Endothelial cell of umbilical vein (primary cell): ENCODE measurements at regions not wholly inside any gene's neighbourhood (a gene's known extent, or its start where the extent isn't known, plus 50 kb on each side); places are given as distances from the start of the nearest gene placed in this dataset.

Experiments
- BruUV-seq: library from RNA; stranded (reverse); fragments of 400-500 nt; replicated peaks from 2 replicates; lab custom pipeline; 2021; lab: Mats Ljungman, UMichigan
- CTCF ChIA-PET: fragments of 300-600, 350-600 bp; sonication (Branson Sonifier 250); formaldehyde crosslinking; loops from one replicate; lab custom pipeline; 2021; ENCODE audit warnings: antibody characterized with exemption, inconsistent platforms; lab: Charles Lee
- POLR2A ChIA-PET: fragments of 300-600, 350-600 bp; sonication (Branson Sonifier 250); formaldehyde crosslinking; loops from one replicate; lab custom pipeline; 2021; ENCODE audit warnings: antibody characterized with exemption, inconsistent platforms; lab: Charles Lee
- DNase-seq: peaks from one replicate; pipeline ENCODE4 v3.0.0-alpha.2; 2011; ENCODE audit warnings: low read depth, low spot score
- FAIRE-seq: peaks from 2 replicates; lab custom pipeline; 2011; peaks lifted over from hg19 to GRCh38; lab: Jason Lieb, UNC
- H2AFZ ChIP-seq: 2 replicates; pipeline ENCODE4 v1.6.0; 2012; ENCODE audit warnings: low read depth, low read length, control low read depth, inconsistent platforms
- H3K27ac ChIP-seq: 2 replicates; pipeline ENCODE4 v1.5.1; 2011; ENCODE audit warnings: low read depth, mild to moderate bottlenecking, control low read depth, low read length, moderate library complexity; ENCODE audit not compliant: insufficient read depth
- H3K27me3 ChIP-seq, 2 experiments: 2 replicates each; pipeline versions ENCODE4 v1.6.0 to v1.6.1; 2011; ENCODE audit warnings: low read length in 2 of 2, mixed read lengths in 1 of 2; ENCODE audit not compliant: control insufficient read depth in 2 of 2, insufficient read depth in 2 of 2
- H3K36me3 ChIP-seq, 2 experiments: 2 replicates in 1 of 2; 3 replicates in 1 of 2; pipeline ENCODE4 v1.5.1; 2011; ENCODE audit warnings: low read length in 2 of 2, mild to moderate bottlenecking in 1 of 2, moderate library complexity in 1 of 2; ENCODE audit not compliant: control insufficient read depth in 2 of 2, insufficient read depth in 2 of 2; ENCODE audit errors: extremely low read depth in 1 of 2
- H3K4me1 ChIP-seq: 3 replicates; pipeline ENCODE4 v1.5.1; 2011; ENCODE audit warnings: mild to moderate bottlenecking, low read length; ENCODE audit not compliant: control insufficient read depth, insufficient read depth; ENCODE audit errors: extremely low read depth
- H3K4me2 ChIP-seq: 2 replicates; pipeline ENCODE4 v1.6.1; 2011; ENCODE audit warnings: low read length, control low read depth, mixed read lengths; ENCODE audit not compliant: insufficient read depth
- H3K4me3 ChIP-seq, 3 experiments: fragments of 200-600 bp in 1 of 3; sonication (generic), shearing (Covaris generic) in 1 of 3; replicated peaks in 1 of 3; 2 replicates each; pipeline ENCODE4 v1.5.1; 2011 to 2016; ENCODE audit warnings: control low read depth in 3 of 3, low read length in 3 of 3, mild to moderate bottlenecking in 2 of 3, inconsistent platforms in 1 of 3, low read depth in 1 of 3, moderate library complexity in 1 of 3; ENCODE audit not compliant: insufficient read depth in 1 of 3
- H3K79me2 ChIP-seq: 2 replicates; pipeline ENCODE4 v1.6.0; 2012; ENCODE audit warnings: low read length, inconsistent platforms; ENCODE audit not compliant: control insufficient read depth, insufficient read depth
- H3K9ac ChIP-seq: replicated peaks from 2 replicates; pipeline ENCODE3; 2011; ENCODE audit warnings: low read length, control low read depth; ENCODE audit not compliant: insufficient read depth; ENCODE audit errors: extremely low read depth
- H3K9me1 ChIP-seq: replicated peaks from 3 replicates; pipeline ENCODE4 v1.6.0; 2011; ENCODE audit warnings: mild to moderate bottlenecking, low read length; ENCODE audit not compliant: control insufficient read depth, insufficient read depth; ENCODE audit errors: extremely low read depth
- H3K9me3 ChIP-seq: replicated peaks from 2 replicates; pipeline ENCODE4 v1.5.1; 2012; ENCODE audit warnings: low read length, inconsistent platforms; ENCODE audit not compliant: control insufficient read depth, insufficient read depth
- H4K20me1 ChIP-seq: replicated peaks from 2 replicates; pipeline ENCODE3; 2011; ENCODE audit warnings: mild to moderate bottlenecking, low read length; ENCODE audit not compliant: control insufficient read depth, insufficient read depth; ENCODE audit errors: extremely low read depth
- CTCF ChIP-seq, 2 donors: IDR thresholded peaks; 1 replicate in 1 of 2; 2 replicates in 1 of 2; pipeline ENCODE4 v1.5.1; 2011; ENCODE audit warnings: low read length in 2 of 2, mild to moderate bottlenecking in 2 of 2, moderate library complexity in 2 of 2, control low read depth in 1 of 2, inconsistent platforms in 1 of 2, low read depth in 1 of 2; ENCODE audit not compliant: insufficient read depth in 1 of 2; ENCODE audit errors: extremely low read depth in 1 of 2
- EZH2 ChIP-seq: IDR thresholded peaks from 2 replicates; pipeline ENCODE4 v1.6.1; 2012; ENCODE audit warnings: borderline replicate concordance, low read depth, mild to moderate bottlenecking, moderate library complexity, low read length, inconsistent platforms; ENCODE audit not compliant: severe bottlenecking
- FOS ChIP-seq: IDR thresholded peaks from 2 replicates; pipeline ENCODE4 v1.6.1; 2011; ENCODE audit warnings: mild to moderate bottlenecking, low read length, moderate library complexity, borderline replicate concordance; ENCODE audit not compliant: insufficient read depth
- GATA2 ChIP-seq: IDR thresholded peaks from 2 replicates; pipeline ENCODE4 v1.7.0; 2011; ENCODE audit warnings: low read depth, mild to moderate bottlenecking, moderate library complexity, mixed read lengths, low read length; ENCODE audit not compliant: insufficient read length, insufficient read depth
- JUN ChIP-seq: IDR thresholded peaks from 2 replicates; pipeline ENCODE4 v1.6.1; 2011; ENCODE audit warnings: borderline replicate concordance, low read depth; ENCODE audit not compliant: insufficient read length, insufficient read depth
- MAX ChIP-seq: IDR thresholded peaks from 2 replicates; pipeline ENCODE4 v1.6.1; 2011; ENCODE audit not compliant: insufficient read depth, insufficient read length
- MYC ChIP-seq: IDR thresholded peaks from one replicate; pipeline ENCODE4 v1.6.1; 2011; ENCODE audit warnings: mild to moderate bottlenecking, low read depth, low read length
- POLR2A ChIP-seq: IDR thresholded peaks from 2 replicates; pipeline ENCODE4 v1.6.1; 2012; ENCODE audit warnings: low read depth, mild to moderate bottlenecking, control low read depth, low read length
- POLR2AphosphoS5 ChIP-seq: IDR thresholded peaks from 2 replicates; pipeline ENCODE4 v1.6.1; 2012; ENCODE audit warnings: low read depth, mild to moderate bottlenecking, control low read depth, low read length, moderate library complexity; ENCODE audit not compliant: insufficient read depth
- dilution Hi-C: fragments of 300-500 bp; cut with MboI; formaldehyde crosslinking; loops from one replicate; pipeline ENCODE4 v1.15.0; 2019; ENCODE audit warnings: low sequenced_read_pairs; ENCODE audit not compliant: extremely low pct_ligation_motif_present
- intact Hi-C: fragments of 100-400 bp; cut with micrococcal nuclease; formaldehyde crosslinking; loops from one replicate; pipeline ENCODE4 v1.10.0; 2022

GRCh38 chr10:53479365-53479764, 706.8 kb upstream of the MBL2 start:
- POLR2A ChIA-PET: no interaction called here
- Histone ChIP-seq H3K9ac (no peak overlapping the region), H3K4me3 (no peak overlapping the region), H3K9me1 (no peaks in the 10 kb centered on the region), H3K9me3 (no peaks in the 10 kb centered on the region), H3K4me1 (no peaks in the 10 kb centered on the region), H3K4me2 (no peak overlapping the region), H3K36me3 (no peaks in the 10 kb centered on the region), H3K27ac (no peak overlapping the region), H2AFZ (no peak overlapping the region), H3K79me2 (no peaks in the 10 kb centered on the region), H3K27me3 (no peaks in the 10 kb centered on the region), H4K20me1 (no peaks in the 10 kb centered on the region)
- no peak for DNase-seq
- no peak for FAIRE-seq
- no peak for TF ChIP-seq MAX
- TF ChIP-seq JUN: no peak
- no peak for TF ChIP-seq POLR2AphosphoS5
- TF ChIP-seq POLR2A: no peak
- TF ChIP-seq MYC: no peak
- no peak for TF ChIP-seq FOS
- TF ChIP-seq CTCF (IDR thresholded peaks at IDR 0.05; ENCODE audit: extremely low read depth in 1 of 2, insufficient read depth in 1 of 2, low read depth in 1 of 2, low read length in 2 of 2): no peak
- TF ChIP-seq EZH2: no peak
- TF ChIP-seq GATA2: no peak
- intact Hi-C loops: no loop called here
- no TSS peak for BruUV-seq
- dilution Hi-C loops: no loop called here
- CTCF ChIA-PET: no interaction called here
